GM12878 (cell line): ENCODE measurements at regions not wholly inside any gene's neighbourhood (a gene's known extent, or its start where the extent isn't known, plus 50 kb on each side); places are given as distances from the start of the nearest gene placed in this dataset.

Experiments
- ATAC-seq: fragments of 200-7000 bp; cut with Tn5 transposase; 3 replicates; pipeline ENCODE4 v1.9.1; 2020; ENCODE audit warnings: mild to moderate bottlenecking, moderate library complexity
- BruUV-seq: library from RNA; stranded (reverse); fragments of 400-500 nt; replicated peaks from 2 replicates; lab custom pipeline; 2021; lab: Mats Ljungman, UMichigan
- CTCF ChIA-PET: fragments of 300-600 bp; sonication (Branson Sonifier 250); formaldehyde crosslinking; extraction: SDS; loops from one replicate; lab custom pipeline; 2021; ENCODE audit warnings: inconsistent platforms; lab: Yijun Ruan, JAX
- POLR2A ChIA-PET: fragments of 350-600 bp; formaldehyde crosslinking; extraction: SDS; loops from one replicate; lab custom pipeline; 2021; ENCODE audit warnings: inconsistent platforms; lab: Charles Lee
- RAD21 ChIA-PET: fragments of 300-600 bp; sonication (Branson Sonifier 250); formaldehyde crosslinking; loops from one replicate; lab custom pipeline; 2023; ENCODE audit warnings: antibody characterized with exemption; ENCODE audit not compliant: unreplicated experiment; lab: Charles Lee
- SMC1A ChIA-PET: fragments of 300-600 bp; sonication (Branson Sonifier 250); formaldehyde crosslinking; loops from one replicate; lab custom pipeline; 2023; ENCODE audit not compliant: unreplicated experiment, uncharacterized antibody; lab: Charles Lee
- DNase-seq: peaks from one replicate; pipeline ENCODE4 v3.0.0-alpha.2; 2011; ENCODE audit warnings: low read depth, low spot score
- FAIRE-seq: peaks from 3 replicates; lab custom pipeline; 2011; peaks lifted over from hg19 to GRCh38; lab: Jason Lieb, UNC
- H2AFZ ChIP-seq: 2 replicates; pipeline ENCODE4 v1.6.0; 2011; ENCODE audit warnings: low read depth, low read length, control low read depth; ENCODE audit not compliant: control insufficient read depth
- H3K27ac ChIP-seq: 2 replicates; pipeline ENCODE4 v1.5.1; 2011; ENCODE audit warnings: control low read depth; ENCODE audit not compliant: control insufficient read depth, insufficient read depth
- H3K27me3 ChIP-seq, 2 experiments: replicated peaks in 1 of 2; 2 replicates each; pipeline versions ENCODE4 v1.6.0 to v1.6.1; 2011; ENCODE audit warnings: low read length in 1 of 2; ENCODE audit not compliant: control insufficient read depth in 2 of 2, insufficient read depth in 2 of 2
- H3K36me3 ChIP-seq, 2 experiments: 2 replicates each; pipeline ENCODE4 v1.5.1; 2011; ENCODE audit warnings: low read length in 1 of 2; ENCODE audit not compliant: control insufficient read depth in 2 of 2, insufficient read depth in 2 of 2
- H3K4me1 ChIP-seq: 2 replicates; pipeline ENCODE4 v1.6.1; 2011; ENCODE audit warnings: mild to moderate bottlenecking, low read length, moderate library complexity, mixed read lengths; ENCODE audit not compliant: control insufficient read depth, insufficient read depth
- H3K4me2 ChIP-seq: 2 replicates; pipeline ENCODE4 v1.6.0; 2011; ENCODE audit warnings: control low read depth; ENCODE audit not compliant: control insufficient read depth, insufficient read depth
- H3K4me3 ChIP-seq: fragments of 200-600 bp; sonication (generic); 2 replicates; pipeline ENCODE4 v1.5.1; 2016
- H3K79me2 ChIP-seq: 2 replicates; pipeline ENCODE4 v1.6.0; 2011; ENCODE audit warnings: low read length; ENCODE audit not compliant: control insufficient read depth, insufficient read depth
- H3K9ac ChIP-seq: 2 replicates; pipeline ENCODE4 v1.8.0; 2011; ENCODE audit warnings: low read length, control low read depth, mixed read lengths; ENCODE audit not compliant: control insufficient read depth, insufficient read depth
- H3K9me3 ChIP-seq: replicated peaks from 3 replicates; pipeline ENCODE4 v1.5.1; 2011; ENCODE audit warnings: mild to moderate bottlenecking, low read length; ENCODE audit not compliant: control insufficient read depth, insufficient read depth
- H4K20me1 ChIP-seq: 2 replicates; pipeline ENCODE4 v1.6.0; 2011; ENCODE audit not compliant: control insufficient read depth, insufficient read depth
- BCL3 ChIP-seq: IDR thresholded peaks from 2 replicates; pipeline ENCODE4 v1.6.1; 2011; ENCODE audit warnings: borderline replicate concordance, low read depth, mild to moderate bottlenecking, moderate library complexity, low read length; ENCODE audit not compliant: insufficient read depth, poor library complexity, severe bottlenecking
- KDM1A ChIP-seq: fragments of 200-600 bp; sonication (generic); IDR thresholded peaks from 2 replicates; pipeline ENCODE4 v1.6.1; 2016; ENCODE audit warnings: borderline replicate concordance
- MTA3 ChIP-seq: IDR thresholded peaks from 2 replicates; pipeline ENCODE4 v1.6.1; 2012; ENCODE audit warnings: low read length, inconsistent platforms, borderline replicate concordance
- MYB ChIP-seq: fragments of 150-350 bp; IDR thresholded peaks from 2 replicates; pipeline ENCODE4 v1.6.1; 2014; ENCODE audit warnings: mild to moderate bottlenecking, low read depth, low read length, borderline replicate concordance
- PBX3 ChIP-seq: IDR thresholded peaks from 2 replicates; pipeline ENCODE4 v1.6.1; 2011; ENCODE audit warnings: mild to moderate bottlenecking, low read depth, low read length, moderate library complexity; ENCODE audit not compliant: insufficient replicate concordance
- PRDM15 ChIP-seq: fragments of 450-650 bp; formaldehyde crosslinking; IDR thresholded peaks from 2 replicates; pipeline ENCODE4 v1.4.0; 2020; ENCODE audit warnings: mild to moderate bottlenecking, moderate library complexity
- RAD21 ChIP-seq: IDR thresholded peaks from 2 replicates; pipeline ENCODE4 v1.6.1; 2011; ENCODE audit warnings: mild to moderate bottlenecking, low read depth, low read length, moderate library complexity; ENCODE audit not compliant: insufficient read depth
- RAD51 ChIP-seq: fragments of 450-650 bp; IDR thresholded peaks from 2 replicates; pipeline ENCODE4 v1.6.1; 2016; ENCODE audit warnings: moderate library complexity, mild to moderate bottlenecking, inconsistent platforms
- SUPT20H ChIP-seq: IDR thresholded peaks from 2 replicates; pipeline ENCODE4 v1.6.1; 2011; ENCODE audit warnings: low read depth, mild to moderate bottlenecking, low read length, moderate library complexity, borderline replicate concordance; ENCODE audit not compliant: control insufficient read depth
- WGBS: methylation state at CpG from one replicate; pipeline ENCODE4 v1.1.6; 2016; ENCODE audit warnings: low lambda C conversion rate; ENCODE audit not compliant: insufficient replicate concordance, insufficient coverage; ENCODE audit errors: missing lambda C conversion rate; 5-methylcytosine and 5-hydroxymethylcytosine counted together
- in situ Hi-C: fragments of 300-500 bp; cut with MboI; formaldehyde crosslinking; loops from 9 replicates; pipeline ENCODE4 v1.14.3; 2018; ENCODE audit warnings: mixed read lengths
- intact Hi-C: fragments of 100-400 bp; cut with micrococcal nuclease; formaldehyde crosslinking; loops from one replicate; pipeline ENCODE4 v1.14.2; 2022; ENCODE audit not compliant: unreplicated experiment

GRCh38 chr6:168158980-168159349, 80.0 kb upstream of the FRMD1 start:
- intact Hi-C loops (loop anchor here (10.0 kb wide), 1 partner anchor 726 kb away; no protein-coding TSS in a partner anchor), in situ Hi-C loops (no loop called here)
- FAIRE-seq (no peak), DNase-seq (no peak), ATAC-seq (no peak)
- Histone ChIP-seq H3K27me3 (no peaks in the 10 kb centered on the region), H3K9me3 (no peaks in the 10 kb centered on the region), H3K4me2 (no peak overlapping the region), H3K9ac (no peak overlapping the region), H3K79me2 (no peaks in the 10 kb centered on the region), H3K4me3 (no peak overlapping the region), H3K27ac (no peak overlapping the region), H3K4me1 (no peaks in the 10 kb centered on the region), H3K36me3 (no peaks in the 10 kb centered on the region), H4K20me1 (no peaks in the 10 kb centered on the region), H2AFZ (no peak overlapping the region)
- RAD21 ChIA-PET, result no interaction called here
- CTCF ChIA-PET, result no interaction called here
- SMC1A ChIA-PET, result no interaction called here
- 43% methylated on average over 11 of the region's 11 CpGs for WGBS
- TF ChIP-seq RAD21, result no peak
- TF ChIP-seq BCL3, result peak; percentile 43
- POLR2A ChIA-PET, result no interaction called here
- no TSS peak for BruUV-seq

GRCh38 chr6:168158213-168158979, 79.4 kb upstream of the FRMD1 start:
- H2AFZ ChIP-seq, result no peak overlapping the region
- POLR2A ChIA-PET, result no interaction called here
- H3K9me3 ChIP-seq, result no peaks in the 10 kb centered on the region
- no TSS peak for BruUV-seq
- H4K20me1 ChIP-seq, result no peaks in the 10 kb centered on the region
- no peak overlapping the region for H3K4me2 ChIP-seq
- RAD21 ChIA-PET, result no interaction called here
- intact Hi-C loops (loop anchor here (10.0 kb wide), 1 partner anchor 726 kb away; no protein-coding TSS in a partner anchor), in situ Hi-C loops (no loop called here)
- no peak for DNase-seq
- no peak for FAIRE-seq
- H3K9ac ChIP-seq, result no peak overlapping the region
- H3K27me3 ChIP-seq, result no peaks in the 10 kb centered on the region
- CTCF ChIA-PET, result no interaction called here
- SMC1A ChIA-PET, result no interaction called here
- 44% methylated on average over 19 of the region's 19 CpGs for WGBS
- H3K4me1 ChIP-seq, result no peaks in the 10 kb centered on the region
- no peaks in the 10 kb centered on the region for H3K36me3 ChIP-seq
- H3K4me3 ChIP-seq, result no peak overlapping the region
- no peaks in the 10 kb centered on the region for H3K79me2 ChIP-seq
- ATAC-seq, result no peak
- H3K27ac ChIP-seq, result no peak overlapping the region
- TF ChIP-seq MTA3 (no peak), RAD21 (no peak), RAD51 (no peak), SUPT20H (no peak), PBX3 (no peak), KDM1A (no peak), MYB (no peak), PRDM15 (CRISPR knock-in tag) (no peak)
